ENCODE measurements at regions not wholly inside any gene's neighbourhood (a gene's known extent, or its start where the extent isn't known, plus 50 kb on each side); places are given as distances from the start of the nearest gene placed in this dataset.

DNA sequence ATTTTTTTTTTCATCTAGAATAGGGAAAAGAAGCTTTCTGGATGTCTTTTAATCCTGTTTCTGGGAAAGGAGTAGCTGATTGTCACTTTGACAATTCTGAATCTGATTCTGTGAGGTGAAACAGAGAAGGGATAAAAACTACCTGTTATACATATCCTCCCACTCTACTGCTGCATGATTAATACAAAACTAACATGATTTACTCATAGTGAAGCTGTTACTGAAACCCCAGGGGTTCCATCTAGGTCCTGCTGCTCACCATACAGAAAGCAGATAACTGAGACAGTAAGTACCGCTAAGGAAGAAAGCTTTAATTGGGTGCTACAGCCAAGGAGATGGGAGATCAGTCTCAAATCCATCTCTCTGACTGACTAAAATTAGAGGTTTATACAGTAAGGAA is 610.9 kb upstream of the ALCAM start:
- no peak for ATAC-seq
- no peak for FAIRE-seq
- H3K4me2 ChIP-seq = no peak overlapping the region
- H3K4me3 ChIP-seq = no peak overlapping the region
- POLR2A ChIA-PET = no interaction called here
- DNase-seq (ENCODE audit: low read depth in 1 of 2, low spot score in 1 of 2) = no peak
- no peak overlapping the region for H3K27ac ChIP-seq
- 87% methylated on average over 1 of the region's 1 CpG for WGBS (ENCODE audit: missing lambda C conversion rate)
- H3K9me3 ChIP-seq = no peaks in the 10 kb centered on the region
- H3K4me1 ChIP-seq = no peaks in the 10 kb centered on the region
- no peak for TF ChIP-seq ZC3H11A (IDR thresholded peaks at IDR 0.05)
- CTCF ChIA-PET = no interaction called here

DNA sequence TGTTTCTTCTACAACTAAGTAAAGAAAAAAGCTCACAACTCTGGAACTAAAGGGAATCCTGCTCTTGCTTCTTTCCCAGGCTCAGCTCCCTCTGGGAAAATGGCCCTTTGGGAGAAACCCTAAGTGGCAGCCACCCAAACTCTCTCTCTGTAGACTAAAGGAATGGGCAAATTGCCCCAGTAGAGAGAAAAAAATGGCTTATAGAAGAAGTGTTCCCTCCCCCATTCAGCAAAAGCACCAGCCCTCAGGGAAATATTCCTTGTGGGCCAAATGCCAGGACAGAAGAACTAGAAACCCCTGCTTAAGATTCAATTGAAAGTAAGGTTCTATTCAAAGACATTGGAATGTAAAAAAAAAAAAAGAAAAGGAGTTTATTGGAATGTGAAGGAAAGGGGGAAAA is 603.7 kb upstream of the ALCAM start:
- Histone ChIP-seq H3K4me3 (no peak overlapping the region), H3K4me2 (no peak overlapping the region), H3K27ac (no peak overlapping the region), H3K4me1 (no peaks in the 10 kb centered on the region), H3K9me3 (no peaks in the 10 kb centered on the region)
- no peak for ATAC-seq
- ChIA-PET POLR2A (no interaction called here), CTCF (no interaction called here)
- DNase-seq (ENCODE audit: low read depth in 1 of 2, low spot score in 1 of 2) = no peak
- no peak for FAIRE-seq
- no peak for TF ChIP-seq ZNF302 (CRISPR knock-in tag; IDR thresholded peaks at IDR 0.05)
- TF ChIP-seq FOSL2 (IDR thresholded peaks at IDR 0.05) = no peak
- no peak for TF ChIP-seq FOSL2 (CRISPR knock-in tag; IDR thresholded peaks at IDR 0.05)
- no peak for TF ChIP-seq EHMT2 (IDR thresholded peaks at IDR 0.05; ENCODE audit: low read depth)
- TF ChIP-seq SMC3 (IDR thresholded peaks at IDR 0.05) = no peak
- TF ChIP-seq, protein P1, sequence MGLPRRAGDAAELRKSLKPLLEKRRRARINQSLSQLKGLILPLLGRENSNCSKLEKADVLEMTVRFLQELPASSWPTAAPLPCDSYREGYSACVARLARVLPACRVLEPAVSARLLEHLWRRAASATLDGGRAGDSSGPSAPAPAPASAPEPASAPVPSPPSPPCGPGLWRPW (IDR thresholded peaks at IDR 0.05) = no peak
- no peak for TF ChIP-seq HDAC2 (IDR thresholded peaks at IDR 0.05)
- TF ChIP-seq TP53 (CRISPR knock-in tag; IDR thresholded peaks at IDR 0.05) = no peak
- TF ChIP-seq POLR2A (IDR thresholded peaks at IDR 0.05; ENCODE audit: low read length) = no peak
- TF ChIP-seq PHF8 (IDR thresholded peaks at IDR 0.05; ENCODE audit: borderline replicate concordance, low read depth) = no peak
- TF ChIP-seq, protein P2, sequence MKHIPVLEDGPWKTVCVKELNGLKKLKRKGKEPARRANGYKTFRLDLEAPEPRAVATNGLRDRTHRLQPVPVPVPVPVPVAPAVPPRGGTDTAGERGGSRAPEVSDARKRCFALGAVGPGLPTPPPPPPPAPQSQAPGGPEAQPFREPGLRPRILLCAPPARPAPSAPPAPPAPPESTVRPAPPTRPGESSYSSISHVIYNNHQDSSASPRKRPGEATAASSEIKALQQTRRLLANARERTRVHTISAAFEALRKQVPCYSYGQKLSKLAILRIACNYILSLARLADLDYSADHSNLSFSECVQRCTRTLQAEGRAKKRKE (CRISPR knock-in tag; IDR thresholded peaks at IDR 0.05; ENCODE audit: low read depth) = no peak
- TF ChIP-seq HOXA7 (CRISPR knock-in tag; IDR thresholded peaks at IDR 0.05) = no peak
- TF ChIP-seq ZSCAN20 (CRISPR knock-in tag; IDR thresholded peaks at IDR 0.05) = no peak
- no peak for TF ChIP-seq RNF2 (IDR thresholded peaks at IDR 0.05; ENCODE audit: borderline replicate concordance, low read depth)
- no peak for TF ChIP-seq JUNB (IDR thresholded peaks at IDR 0.05)
- no peak for TF ChIP-seq CBX8 (IDR thresholded peaks at IDR 0.05)
- no peak for TF ChIP-seq FOSB (CRISPR knock-in tag; IDR thresholded peaks at IDR 0.05)

DNA sequence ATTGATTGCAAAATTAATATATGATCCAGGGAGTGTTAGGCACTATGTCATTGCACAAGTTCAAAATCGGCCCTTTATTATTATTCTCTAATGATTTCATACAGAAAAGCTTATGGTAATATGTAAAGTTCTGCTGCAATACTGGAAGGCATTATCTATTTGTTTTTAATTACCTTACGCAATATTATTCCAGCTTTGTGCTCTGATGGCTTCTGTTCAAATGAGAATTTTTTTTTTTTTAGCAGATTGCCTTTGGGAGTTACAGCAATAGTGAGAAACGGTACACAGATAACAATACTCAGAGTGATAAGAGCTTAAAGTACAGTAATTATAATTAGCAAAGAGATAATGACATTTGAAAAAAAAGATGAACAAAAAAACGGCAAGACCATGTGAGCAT is 602.2 kb upstream of the ALCAM start:
- DNase-seq (ENCODE audit: low read depth in 1 of 2, low spot score in 1 of 2) (no peak), ATAC-seq (no peak), FAIRE-seq (no peak)
- Histone ChIP-seq H3K9me3 (no peaks in the 10 kb centered on the region), H3K27ac (no peak overlapping the region), H3K4me3 (no peak overlapping the region), H3K4me2 (no peak overlapping the region), H3K4me1 (no peaks in the 10 kb centered on the region)
- TF ChIP-seq RCOR1 (IDR thresholded peaks at IDR 0.05; ENCODE audit: low read depth, low read length) (no peak), CBX2 (IDR thresholded peaks at IDR 0.05; ENCODE audit: borderline replicate concordance, low read depth) (no peak), RNF2 (IDR thresholded peaks at IDR 0.05; ENCODE audit: borderline replicate concordance, low read depth) (no peak)
- ChIA-PET CTCF (no interaction called here), POLR2A (no interaction called here)
- WGBS (ENCODE audit: missing lambda C conversion rate) = 41% methylated on average over 4 of the region's 4 CpGs

DNA sequence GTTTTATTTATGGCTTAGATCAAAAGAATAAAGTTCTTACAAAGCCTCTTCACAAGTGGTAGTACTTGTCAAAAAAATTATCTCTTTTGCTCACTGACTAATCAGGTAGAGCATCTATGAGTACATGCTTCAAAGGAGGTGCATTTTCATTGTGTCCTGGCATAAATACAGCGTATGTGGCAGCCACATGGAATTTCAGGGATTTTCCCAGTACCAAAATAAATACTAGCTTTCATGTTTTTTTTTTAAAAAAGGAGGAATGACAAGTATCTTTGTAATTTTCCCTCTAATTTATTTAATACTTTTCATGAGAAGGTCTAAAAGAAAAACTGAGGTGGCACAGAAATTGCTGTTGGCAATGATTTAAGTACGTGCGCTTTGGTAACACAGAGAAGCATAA is 597.8 kb upstream of the ALCAM start:
- TF ChIP-seq POLR2AphosphoS2 (conservative IDR thresholded peaks at IDR 0.05; ENCODE audit: low read length) (no peak), NR3C1 (IDR thresholded peaks at IDR 0.05) (no peak), NFE2L2 (conservative IDR thresholded peaks at IDR 0.05; ENCODE audit: low read length) (no peak), HOXB13 (CRISPR knock-in tag; IDR thresholded peaks at IDR 0.05; ENCODE audit: low read depth) (no peak), EHMT2 (IDR thresholded peaks at IDR 0.05; ENCODE audit: low read depth) (no peak)
- TF ChIP-seq, protein P3, sequence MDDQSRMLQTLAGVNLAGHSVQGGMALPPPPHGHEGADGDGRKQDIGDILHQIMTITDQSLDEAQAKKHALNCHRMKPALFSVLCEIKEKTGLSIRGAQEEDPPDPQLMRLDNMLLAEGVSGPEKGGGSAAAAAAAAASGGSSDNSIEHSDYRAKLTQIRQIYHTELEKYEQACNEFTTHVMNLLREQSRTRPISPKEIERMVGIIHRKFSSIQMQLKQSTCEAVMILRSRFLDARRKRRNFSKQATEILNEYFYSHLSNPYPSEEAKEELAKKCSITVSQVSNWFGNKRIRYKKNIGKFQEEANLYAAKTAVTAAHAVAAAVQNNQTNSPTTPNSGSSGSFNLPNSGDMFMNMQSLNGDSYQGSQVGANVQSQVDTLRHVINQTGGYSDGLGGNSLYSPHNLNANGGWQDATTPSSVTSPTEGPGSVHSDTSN (IDR thresholded peaks at IDR 0.05) = no peak
- H3K27ac ChIP-seq = no peak overlapping the region
- 74% methylated on average over 3 of the region's 3 CpGs for WGBS (ENCODE audit: missing lambda C conversion rate)
- FAIRE-seq = no peak
- H3K9me3 ChIP-seq = no peaks in the 10 kb centered on the region
- no peak for DNase-seq (ENCODE audit: low read depth in 1 of 2, low spot score in 1 of 2)
- POLR2A ChIA-PET = no interaction called here
- no peak overlapping the region for H3K4me3 ChIP-seq
- H3K4me1 ChIP-seq = no peaks in the 10 kb centered on the region
- CTCF ChIA-PET = interaction anchor here (1.2 kb wide), 1 partner anchor 14 kb away, joined by 4 read pairs; no protein-coding TSS in a partner anchor
- H3K4me2 ChIP-seq = no peak overlapping the region
- ATAC-seq = no peak

Measured in A549 (cell line).